GM18517 (cell line): ENCODE measurements at regions not wholly inside any gene's neighbourhood (a gene's known extent, or its start where the extent isn't known, plus 50 kb on each side); places are given as distances from the start of the nearest gene placed in this dataset.
"Not testable (repeated sequence)": the region's sequence is repeated elsewhere in the genome, so short reads cannot be mapped to it uniquely, and the experiment has no call there.

ENCODE experiments used
- ATAC-seq: cut with Tn5 transposase; IDR thresholded peaks from one replicate; pipeline ENCODE4 v1.9.1; 2021; ENCODE audit warnings: mild to moderate bottlenecking, moderate library complexity; ENCODE audit not compliant: unreplicated experiment

DNA sequence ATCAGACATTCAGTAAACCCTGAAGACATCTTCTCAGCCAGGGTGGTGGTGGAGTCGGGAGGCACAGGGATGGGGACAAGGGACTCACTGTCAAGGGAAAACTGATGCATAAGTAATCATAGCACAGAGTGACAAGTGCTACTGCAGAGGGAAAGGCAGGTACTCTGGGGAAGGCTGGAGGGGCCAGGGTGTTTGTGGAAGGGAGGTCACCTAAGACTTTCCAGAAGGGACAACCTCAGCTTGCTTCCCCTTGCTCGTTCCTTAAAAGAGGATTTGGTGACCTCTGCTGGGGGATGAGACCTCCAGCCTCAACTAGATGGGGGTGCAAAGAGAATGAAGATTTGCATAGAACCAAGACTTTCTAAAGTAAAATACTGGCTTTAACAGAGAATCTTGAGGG is 99.5 kb downstream of the SLC4A3 start:
- ATAC-seq: no peak

DNA sequence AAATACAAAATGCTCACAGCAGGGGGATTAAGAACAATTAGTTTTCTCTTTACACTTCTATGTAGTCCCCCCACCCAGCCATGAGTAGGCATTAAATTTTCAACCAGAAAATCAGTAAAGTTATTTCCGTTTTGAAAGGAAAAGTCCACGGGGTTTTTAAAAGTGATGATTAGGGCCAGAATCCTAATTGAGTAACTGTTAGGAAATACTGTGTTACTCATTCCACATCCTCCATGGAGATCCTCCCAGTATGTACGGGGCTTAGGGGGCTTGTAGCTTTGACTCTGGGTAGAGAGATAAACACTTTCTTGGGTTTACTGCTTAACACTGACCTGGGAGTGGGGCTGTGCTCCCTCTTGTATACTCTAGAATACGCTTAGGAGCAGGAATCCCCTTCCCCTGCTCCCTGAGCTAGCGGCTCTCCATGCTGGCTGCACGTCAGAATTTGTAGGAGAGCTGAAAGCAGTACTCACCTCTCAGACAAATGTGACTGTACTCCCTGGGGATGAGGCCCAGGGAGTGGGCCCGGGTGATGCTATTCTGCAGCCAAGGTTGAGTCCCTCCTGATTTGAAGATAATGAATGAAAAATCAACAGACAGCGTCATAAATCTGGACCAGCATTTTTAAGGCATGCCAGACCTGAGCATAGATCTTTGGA is 100.5 kb downstream of the SLC4A3 start:
- ATAC-seq: no peak

DNA sequence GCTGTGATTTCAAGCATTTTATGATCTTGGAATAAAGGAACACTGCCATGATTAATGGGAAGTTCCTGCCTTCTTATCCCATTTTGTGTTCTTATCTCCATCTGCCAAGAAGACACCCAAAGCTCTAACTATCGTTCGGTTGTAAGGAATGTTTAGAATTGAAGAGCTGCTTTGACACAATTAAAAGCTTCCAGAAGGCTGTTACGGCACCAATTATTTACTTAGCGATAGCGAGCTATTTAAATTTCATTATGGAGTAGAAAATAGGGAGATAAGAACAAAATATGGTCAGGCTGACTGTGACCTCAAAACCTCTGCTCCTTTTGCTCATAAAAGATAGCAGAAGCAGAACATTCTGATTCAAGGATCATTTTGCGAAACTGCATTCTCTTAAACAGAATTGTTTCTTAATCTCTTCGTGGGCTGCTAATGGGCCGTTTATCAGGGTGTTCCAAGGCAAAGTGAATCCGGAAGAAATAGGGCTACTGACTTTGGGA is 101.6 kb downstream of the SLC4A3 start:
- no peak for ATAC-seq

- no peak for ATAC-seq
Observed at GRCh38 chr2:219731173-219731572, 103.7 kb downstream of the SLC4A3 start.

DNA sequence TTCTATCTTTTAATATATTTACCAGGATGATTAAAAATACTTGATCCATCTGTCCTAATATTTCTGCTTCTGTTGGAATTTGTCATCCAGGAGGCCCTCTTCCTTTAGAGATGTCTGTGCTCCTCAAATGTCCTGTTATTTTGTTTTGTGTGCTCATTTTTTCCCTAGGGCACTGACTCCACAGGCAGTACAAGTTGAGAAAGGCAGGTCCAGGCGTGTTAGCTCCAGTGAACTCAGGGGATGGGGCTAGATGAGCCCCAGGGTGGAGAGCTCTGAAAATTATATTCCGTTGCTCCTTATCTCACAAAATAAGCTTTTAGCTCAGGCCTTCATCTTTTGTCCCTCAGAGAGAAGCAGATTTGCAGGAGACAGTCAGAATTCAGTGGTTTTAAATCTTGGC is 105.7 kb downstream of the SLC4A3 start:
- ATAC-seq: no peak

- no peak for ATAC-seq
Observed at GRCh38 chr2:219733746-219734145, 106.3 kb downstream of the SLC4A3 start.

GRCh38 chr2:219736209-219736608 is 108.8 kb downstream of the SLC4A3 start:
- no peak for ATAC-seq

DNA sequence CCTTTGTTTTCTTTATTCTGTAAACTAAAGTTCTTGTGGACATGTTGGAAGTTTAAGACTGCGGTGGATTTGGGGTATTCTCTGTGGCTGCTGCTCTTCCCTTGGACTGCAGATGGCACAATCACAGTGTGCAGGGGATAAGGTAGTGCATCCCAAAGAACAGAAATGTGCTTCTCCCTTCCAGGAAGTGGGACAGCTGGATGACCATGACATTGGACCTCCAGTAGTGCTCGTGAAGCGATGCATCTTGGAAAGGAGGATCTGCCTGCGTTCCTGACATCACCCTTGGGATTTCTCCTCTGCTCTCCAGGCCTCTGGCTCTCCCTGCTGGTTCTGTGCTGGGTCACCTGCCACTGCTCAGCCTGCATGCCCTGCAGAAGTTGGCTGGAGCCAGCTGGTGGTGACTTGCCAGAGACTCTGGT is 109.9 kb downstream of the SLC4A3 start:
- no peak for ATAC-seq

- ATAC-seq: no peak
Observed at GRCh38 chr2:219739066-219739465, 111.6 kb downstream of the SLC4A3 start.

GRCh38 chr2:219739866-219740440 is 112.5 kb downstream of the SLC4A3 start:
- ATAC-seq: no peak

DNA sequence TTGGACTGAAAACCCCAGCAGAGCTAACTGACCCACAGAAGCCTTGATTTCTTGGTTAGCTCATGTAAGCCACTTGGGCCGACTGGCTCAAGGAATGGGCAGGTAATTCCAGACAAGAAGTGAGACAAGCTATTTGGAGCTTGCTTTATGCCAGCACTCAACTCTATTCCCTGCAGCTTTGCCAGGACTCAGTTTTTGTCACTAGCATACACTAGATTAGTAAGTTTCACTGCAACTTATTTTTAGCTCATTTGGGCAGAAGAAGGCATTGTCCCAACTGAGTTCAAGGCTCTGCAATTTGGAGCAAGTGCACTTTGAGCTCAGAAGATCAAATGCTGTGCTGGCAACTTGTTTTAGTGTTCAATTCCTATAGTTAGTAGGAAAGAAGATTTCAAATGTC is 116.1 kb downstream of the SLC4A3 start:
- no peak for ATAC-seq

DNA sequence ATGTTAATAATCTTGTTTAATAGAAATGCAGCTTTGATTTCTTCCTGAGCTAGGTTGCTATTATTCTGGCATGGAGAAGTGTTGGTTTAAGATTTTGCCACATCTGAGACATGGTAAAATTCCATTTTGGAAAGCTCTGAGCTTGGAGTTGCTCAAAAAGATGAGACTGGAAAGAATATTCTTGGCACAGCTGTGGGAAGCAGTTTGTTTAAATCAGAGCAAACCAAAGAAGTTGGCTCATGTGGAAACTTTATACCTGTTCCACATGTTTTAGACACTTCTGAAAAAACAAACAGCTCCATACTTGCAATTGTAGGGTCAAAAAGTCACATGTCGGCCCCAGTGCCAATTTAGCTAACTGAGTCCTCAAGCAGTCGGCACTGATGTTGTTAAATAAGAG is 116.6 kb downstream of the SLC4A3 start:
- no peak for ATAC-seq

DNA sequence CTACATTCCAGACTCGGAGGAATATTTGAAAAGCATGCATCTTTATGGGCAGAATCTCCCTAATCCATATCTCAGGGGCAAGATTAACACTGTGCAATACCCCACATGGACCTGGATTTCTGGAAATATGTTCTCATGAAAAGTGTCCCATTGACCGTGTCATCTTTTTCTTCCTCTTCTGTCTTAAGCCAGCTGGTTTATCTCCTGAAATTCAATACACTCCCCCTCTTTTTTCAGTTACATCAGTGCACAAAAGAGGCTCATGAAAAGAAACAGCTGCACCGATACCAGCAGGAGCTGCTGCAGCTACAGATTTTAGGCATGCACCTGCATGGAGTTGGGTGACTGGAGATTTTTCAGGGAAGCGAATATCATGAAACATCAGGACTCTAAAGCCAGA is 117.2 kb downstream of the SLC4A3 start:
- no peak for ATAC-seq

- ATAC-seq: no peak
Observed at GRCh38 chr2:219747637-219748036, 120.2 kb downstream of the SLC4A3 start.

DNA sequence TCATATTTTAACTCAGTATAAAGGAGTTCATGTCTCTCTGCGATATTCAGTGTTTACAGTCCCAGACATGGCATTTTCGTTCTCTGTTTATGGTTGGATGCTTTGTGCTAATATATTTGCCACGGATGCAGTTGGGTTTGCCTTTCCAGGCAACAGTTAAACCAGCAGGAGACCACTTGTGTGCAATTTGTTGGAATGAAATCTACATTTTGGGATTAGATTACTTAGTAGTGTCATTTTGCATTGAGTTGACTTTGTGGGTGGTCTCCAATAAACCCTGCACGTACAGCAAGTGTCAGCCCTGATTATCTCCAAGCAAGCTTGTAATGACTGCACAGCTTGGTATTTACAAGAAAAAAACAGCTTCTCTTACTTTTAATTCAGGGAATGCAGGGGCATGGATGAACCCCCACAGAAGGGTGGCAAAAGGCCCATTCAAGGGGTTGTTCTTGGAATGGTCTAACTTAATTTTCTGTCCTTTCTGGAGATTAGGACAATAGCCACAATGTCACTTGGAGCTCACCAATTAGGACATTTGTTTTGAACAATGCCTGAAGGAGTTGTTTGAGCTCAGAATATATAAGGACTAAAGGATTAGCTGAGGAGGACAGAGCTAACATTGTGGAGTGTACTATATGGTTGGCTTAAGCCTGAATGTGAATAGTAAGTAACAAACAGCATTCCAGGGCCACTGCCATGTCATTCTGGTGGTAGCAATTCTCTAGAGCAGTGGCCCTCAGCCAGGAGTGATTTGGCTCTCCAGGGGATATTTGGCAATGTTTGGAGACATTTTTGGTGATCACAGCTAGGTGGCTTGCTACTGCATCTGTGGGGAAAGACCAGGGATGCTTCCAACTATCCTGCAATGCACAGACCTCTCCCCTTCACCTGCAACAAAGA is 121.5 kb downstream of the SLC4A3 start:
- ATAC-seq: no peak

GRCh38 chr2:219751121-219751520 is 123.7 kb downstream of the SLC4A3 start:
- not testable (repeated sequence) for ATAC-seq

GRCh38 chr2:219752726-219753125 is 125.3 kb downstream of the SLC4A3 start:
- no peak for ATAC-seq

DNA sequence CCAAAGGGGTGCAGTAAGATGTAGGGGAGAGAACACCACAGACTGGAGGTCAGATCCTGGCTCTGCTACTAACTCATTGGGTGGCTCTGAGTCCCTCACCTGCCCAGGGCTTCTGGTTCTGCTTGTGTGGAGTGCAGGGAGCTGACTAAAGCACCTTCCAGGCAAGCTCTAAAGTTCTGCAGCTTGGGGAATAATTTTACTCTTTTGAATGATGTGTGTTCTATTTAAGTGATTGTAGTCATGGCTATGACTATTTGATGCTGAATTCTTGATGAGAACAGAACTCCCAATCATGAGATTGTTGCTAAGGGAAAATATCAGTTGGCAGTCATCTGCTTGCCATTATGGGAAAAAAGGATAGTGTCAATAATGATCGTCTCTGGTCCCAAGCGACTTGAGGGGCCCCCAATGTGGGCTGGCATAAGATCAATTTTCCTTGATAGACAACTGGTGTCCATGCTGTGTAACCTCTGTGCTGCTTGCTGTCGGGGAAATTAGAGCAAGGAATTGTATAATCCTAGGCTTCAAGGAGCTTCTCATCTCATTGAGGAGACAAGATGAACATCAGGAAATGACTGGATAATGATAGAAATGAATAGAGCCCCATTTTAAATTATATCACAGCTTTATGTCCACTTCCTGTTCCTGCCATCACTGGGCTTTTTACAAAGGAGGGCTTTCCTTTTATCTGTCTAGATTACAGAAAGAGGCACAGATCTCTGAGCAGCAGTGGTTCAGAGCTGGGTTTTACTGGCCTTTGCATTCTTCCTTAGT is 131.7 kb downstream of the SLC4A3 start:
- no peak for ATAC-seq

GRCh38 chr2:219759801-219760200 is 132.4 kb downstream of the SLC4A3 start:
- ATAC-seq: no peak

GRCh38 chr2:219765231-219765911 is 137.9 kb downstream of the SLC4A3 start:
- ATAC-seq: no peak
